GM12874 (cell line): ENCODE measurements at regions not wholly inside any gene's neighbourhood (a gene's known extent, or its start where the extent isn't known, plus 50 kb on each side); places are given as distances from the start of the nearest gene placed in this dataset.

Source experiments
- CTCF ChIP-seq: IDR thresholded peaks from 2 replicates; pipeline ENCODE4 v1.5.1; 2011; ENCODE audit warnings: low read depth, mild to moderate bottlenecking, control low read depth, low read length, moderate library complexity; ENCODE audit not compliant: insufficient read depth

GRCh38 chr7:125695626-125696025, 766.0 kb upstream of the POT1 start:
- TF ChIP-seq CTCF, result no peak

- no peak for TF ChIP-seq CTCF
Observed at GRCh38 chr7:125683156-125683555, 753.5 kb upstream of the POT1 start.

DNA sequence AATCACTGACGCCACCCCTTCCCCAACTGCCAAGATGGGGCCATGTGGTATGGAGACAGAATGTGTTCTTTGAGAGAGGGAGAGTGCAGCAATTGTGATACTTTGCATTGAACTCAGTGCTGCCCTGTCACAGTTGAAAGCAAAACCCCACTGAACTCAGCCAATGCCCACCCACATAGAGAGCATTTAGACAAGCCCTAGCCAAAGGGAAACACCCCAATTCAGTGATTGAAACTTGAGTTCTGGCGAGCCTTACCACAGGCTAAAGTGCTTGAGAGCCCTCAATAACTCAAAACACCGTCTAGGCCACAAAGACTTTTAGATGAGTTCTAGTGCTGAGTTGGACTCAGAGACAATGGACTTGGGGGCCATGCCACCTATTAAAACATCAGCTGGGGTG, 751.9 kb upstream of the POT1 start:
- TF ChIP-seq CTCF, result no peak

DNA sequence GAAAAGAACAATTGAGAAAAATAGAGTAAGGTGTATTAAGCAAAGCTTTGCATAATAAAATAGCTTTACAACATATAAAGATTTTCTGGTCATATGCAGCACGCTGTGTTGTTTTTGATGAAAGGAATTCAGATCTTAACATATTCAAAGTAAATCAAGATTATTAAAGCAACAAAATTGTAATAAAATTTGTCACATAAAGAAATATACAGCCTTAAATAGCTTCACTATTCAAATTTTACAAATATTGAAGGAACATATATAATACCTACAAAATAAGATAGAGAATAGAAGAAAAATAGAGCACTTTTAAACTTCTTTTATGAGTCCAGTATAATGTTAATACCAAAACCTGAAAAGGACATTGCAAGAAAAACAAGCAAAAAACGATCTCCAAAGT, 749.1 kb upstream of the POT1 start:
- TF ChIP-seq CTCF, result no peak

DNA sequence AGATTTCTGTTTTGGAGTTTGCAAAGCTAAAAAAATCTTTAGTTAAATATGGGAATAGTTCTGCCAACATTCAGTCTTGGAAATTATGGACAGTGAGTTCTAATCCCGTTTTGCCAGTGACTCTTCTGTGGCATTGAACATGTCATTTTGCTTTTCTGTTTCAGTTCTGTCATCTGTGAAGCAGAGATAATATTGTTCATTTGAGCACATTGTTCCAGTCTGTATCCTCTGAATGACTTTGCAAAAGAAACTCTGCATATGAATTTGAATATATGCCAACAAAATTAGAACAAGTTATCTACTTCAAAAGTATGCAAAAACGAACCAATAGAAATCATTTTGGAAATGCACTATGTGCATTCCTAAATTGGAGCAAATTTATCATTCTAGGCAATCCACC, 746.0 kb upstream of the POT1 start:
- TF ChIP-seq CTCF, result no peak

- TF ChIP-seq CTCF, result no peak
Observed at GRCh38 chr7:125675169-125675568, 745.5 kb upstream of the POT1 start.

DNA sequence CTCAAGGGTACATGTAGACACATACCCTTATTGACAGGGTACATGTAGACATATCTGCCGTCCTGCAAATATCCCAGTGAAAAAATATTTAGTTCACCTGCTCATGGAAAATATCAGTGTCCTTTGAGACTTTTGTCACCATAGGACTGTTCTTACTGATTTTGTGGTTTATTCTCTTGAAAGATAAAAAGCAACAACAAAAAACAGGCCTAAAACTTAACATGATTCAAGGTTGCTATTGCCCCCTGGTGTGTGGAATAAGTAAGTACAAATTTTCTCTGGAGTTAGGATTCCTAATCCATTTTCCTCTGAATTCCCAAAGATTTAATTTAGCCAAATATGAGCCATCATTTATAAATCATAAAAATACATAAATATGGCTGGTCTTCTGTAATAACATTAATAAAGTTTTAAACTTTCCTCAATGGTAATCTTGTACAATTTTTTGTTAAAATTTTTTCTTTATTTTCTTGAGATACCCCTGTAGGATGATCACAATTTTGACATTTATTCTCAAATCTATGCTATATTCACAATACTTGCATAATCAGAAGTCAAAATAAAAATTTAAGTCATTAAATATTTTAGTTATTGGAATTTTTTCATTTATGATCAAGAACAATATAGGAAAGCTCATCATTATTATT, 741.4 kb upstream of the POT1 start:
- TF ChIP-seq CTCF, result peak; percentile 35; the same call in 1 of the 2 replicates
